EL (cell line): ENCODE measurements at regions not wholly inside any gene's neighbourhood (a gene's known extent, or its start where the extent isn't known, plus 50 kb on each side); places are given as distances from the start of the nearest gene placed in this dataset.
A peak's percentile ranks its signal among the peaks of the same experiment; 100 is the strongest.
"Not testable (repeated sequence)": the region's sequence is repeated elsewhere in the genome, so short reads cannot be mapped to it uniquely, and the experiment has no call there.

ENCODE experiments used
- DNase-seq: peaks from one replicate; pipeline ENCODE4 v3.0.0-alpha.2; 2016

GRCh38 chr15:44849701-44850403 is 106.6 kb upstream of the TERB2 start:
- DNase-seq, result not testable (repeated sequence)

GRCh38 chr15:44853304-44853950 is 103.1 kb upstream of the TERB2 start:
- peak; percentile 46 for DNase-seq

GRCh38 chr15:44854696-44855095 is 101.8 kb upstream of the TERB2 start:
- not testable (repeated sequence) for DNase-seq

GRCh38 chr15:44856284-44856683 is 100.2 kb upstream of the TERB2 start:
- not testable (repeated sequence) for DNase-seq

GRCh38 chr15:44857164-44857710 is 99.2 kb upstream of the TERB2 start:
- not testable (repeated sequence) for DNase-seq

GRCh38 chr15:44859088-44859487 is 97.4 kb upstream of the TERB2 start:
- not testable (repeated sequence) for DNase-seq

- not testable (repeated sequence) for DNase-seq
Observed at GRCh38 chr15:44860168-44860567, 96.3 kb upstream of the TERB2 start.

- no peak for DNase-seq
Observed at GRCh38 chr15:44861439-44861910, 95.0 kb upstream of the TERB2 start.

- DNase-seq, result no peak
Observed at GRCh38 chr15:44861917-44862316, 94.6 kb upstream of the TERB2 start.

GRCh38 chr15:44862866-44863265 is 93.6 kb upstream of the TERB2 start:
- DNase-seq, result not testable (repeated sequence)

GRCh38 chr15:44868100-44868499 is 88.4 kb upstream of the TERB2 start:
- not testable (repeated sequence) for DNase-seq

GRCh38 chr15:44870125-44870524 is 86.4 kb upstream of the TERB2 start:
- DNase-seq, result not testable (repeated sequence)

- DNase-seq, result no peak
Observed at GRCh38 chr15:44873103-44873502, 83.4 kb upstream of the TERB2 start.

GRCh38 chr15:44879066-44879465 is 77.4 kb upstream of the TERB2 start:
- DNase-seq, result no peak

- peak; percentile 6 for DNase-seq
Observed at GRCh38 chr15:44882499-44882968, 74.0 kb upstream of the TERB2 start.

- no peak for DNase-seq
Observed at GRCh38 chr15:44883199-44883877, 73.1 kb upstream of the TERB2 start.

GRCh38 chr15:44898890-44899651 is 57.4 kb upstream of the TERB2 start:
- DNase-seq, result not testable (repeated sequence)

GRCh38 chr15:44899775-44900174 is 56.7 kb upstream of the TERB2 start:
- not testable (repeated sequence) for DNase-seq

GRCh38 chr15:44900796-44901195 is 55.7 kb upstream of the TERB2 start:
- DNase-seq, result not testable (repeated sequence)

- peak; percentile 6 for DNase-seq
Observed at GRCh38 chr15:44903281-44903680, 53.2 kb upstream of the TERB2 start.

- not testable (repeated sequence) for DNase-seq
Observed at GRCh38 chr15:44904651-44905340, 51.7 kb upstream of the TERB2 start.
